GM23338 (cell line): ENCODE measurements at regions not wholly inside any gene's neighbourhood (a gene's known extent, or its start where the extent isn't known, plus 50 kb on each side); places are given as distances from the start of the nearest gene placed in this dataset.

Experiments
- ATAC-seq: fragments of 200-7000 bp; cut with Tn5 transposase; 3 replicates; pipeline ENCODE4 v1.9.1; 2020
- DNase-seq: peaks from one replicate; pipeline ENCODE4 v3.0.0-alpha.2; 2015; ENCODE audit warnings: low spot score
- H2AFZ ChIP-seq: fragments of 200-600 bp; sonication (generic); 2 replicates; pipeline ENCODE4 v1.8.0; 2016; ENCODE audit warnings: antibody characterized with exemption, mild to moderate bottlenecking, moderate library complexity
- H3F3A ChIP-seq: fragments of 200-600 bp; sonication (generic); replicated peaks from 2 replicates; pipeline ENCODE4 v1.8.0; 2017; ENCODE audit warnings: antibody characterized with exemption, mixed run types, low read depth
- H3K27ac ChIP-seq: fragments of 200-600 bp; sonication (generic); 2 replicates; pipeline ENCODE4 v1.6.1; 2016; ENCODE audit warnings: low read depth
- H3K27me3 ChIP-seq: fragments of 200-600 bp; sonication (generic); 2 replicates; pipeline ENCODE4 v1.8.0; 2016; ENCODE audit warnings: mild to moderate bottlenecking, mixed run types, moderate library complexity; ENCODE audit not compliant: insufficient read depth
- H3K36me3 ChIP-seq: fragments of 200-600 bp; sonication (generic); 2 replicates; pipeline ENCODE4 v1.8.0; 2016; ENCODE audit warnings: mild to moderate bottlenecking; ENCODE audit not compliant: insufficient read depth
- H3K4me1 ChIP-seq: fragments of 200-600 bp; sonication (generic); 2 replicates; pipeline ENCODE4 v1.8.0; 2016; ENCODE audit warnings: mild to moderate bottlenecking, moderate library complexity; ENCODE audit not compliant: insufficient read depth
- H3K4me2 ChIP-seq: fragments of 200-600 bp; sonication (generic); 2 replicates; pipeline ENCODE4 v1.7.1; 2017; ENCODE audit warnings: mixed run types
- H3K4me3 ChIP-seq: fragments of 200-600 bp; sonication (generic); 2 replicates; pipeline ENCODE4 v1.6.1; 2016; ENCODE audit warnings: mixed run types
- H3K79me2 ChIP-seq: fragments of 200-600 bp; sonication (generic); replicated peaks from 2 replicates; pipeline ENCODE4 v1.8.0; 2017; ENCODE audit warnings: mild to moderate bottlenecking; ENCODE audit not compliant: insufficient read depth
- H3K9me2 ChIP-seq: fragments of 200-600 bp; sonication (generic); 2 replicates; pipeline ENCODE4 v1.8.0; 2017; ENCODE audit not compliant: insufficient read depth
- H4K20me1 ChIP-seq: fragments of 200-600 bp; sonication (generic); replicated peaks from 2 replicates; pipeline ENCODE4 v1.8.0; 2017; ENCODE audit warnings: mild to moderate bottlenecking; ENCODE audit not compliant: insufficient read depth
- H3K27ac Mint-ChIP-seq: 2 replicates; pipeline ENCODE4 v1.8.0; 2020; ENCODE audit warnings: inconsistent platforms, mild to moderate bottlenecking, moderate library complexity, mixed read lengths
- H3K27me3 Mint-ChIP-seq: 3 replicates; pipeline ENCODE4 v1.8.0; 2022; ENCODE audit warnings: low read depth, mild to moderate bottlenecking, moderate library complexity, mixed read lengths, inconsistent platforms; ENCODE audit not compliant: insufficient read depth, poor library complexity
- H3K36me3 Mint-ChIP-seq: 3 replicates; pipeline ENCODE4 v1.8.0; 2021; ENCODE audit warnings: low read depth, mild to moderate bottlenecking, inconsistent platforms, moderate library complexity, mixed read lengths
- H3K4me1 Mint-ChIP-seq: 3 replicates; pipeline ENCODE4 v1.8.0; 2020; ENCODE audit warnings: mild to moderate bottlenecking, inconsistent platforms, mixed read lengths
- H3K4me3 Mint-ChIP-seq: 3 replicates; pipeline ENCODE4 v1.8.0; 2021; ENCODE audit warnings: moderate library complexity, mild to moderate bottlenecking, inconsistent platforms, mixed read lengths
- H3K9me3 Mint-ChIP-seq: 3 replicates; pipeline ENCODE4 v1.8.0; 2020; ENCODE audit warnings: moderate library complexity, mild to moderate bottlenecking, inconsistent platforms, mixed read lengths
- CREB1 ChIP-seq: fragments of 250-450 bp; sonication (Bioruptor Pico); IDR thresholded peaks from 2 replicates; pipeline ENCODE4 v1.5.0; 2020; ENCODE audit warnings: low read depth, mild to moderate bottlenecking, moderate library complexity
- CTCF ChIP-seq, 2 experiments: fragments of 200-600 bp in 1 of 2; sonication (generic) in 1 of 2; conservative IDR thresholded peaks; 2 replicates each; pipeline versions ENCODE4 v1.5.1 to v1.6.1; 2016 to 2017; ENCODE audit warnings: antibody characterized with exemption in 2 of 2, low read depth in 2 of 2, mild to moderate bottlenecking in 2 of 2, moderate library complexity in 1 of 2
- ETS1 ChIP-seq: IDR thresholded peaks from 2 replicates; pipeline ENCODE4 v1.6.1; 2016; ENCODE audit warnings: antibody characterized with exemption
- EZH2 ChIP-seq: fragments of 200-600 bp; sonication (generic); IDR thresholded peaks from one replicate; pipeline ENCODE4 v1.8.0; 2017; ENCODE audit warnings: antibody characterized with exemption, mild to moderate bottlenecking, low read depth; ENCODE audit not compliant: unreplicated experiment
- EZH2phosphoT487 ChIP-seq: fragments of 200-600 bp; sonication (generic); IDR thresholded peaks from one replicate; pipeline ENCODE4 v1.8.1; 2018; ENCODE audit warnings: antibody characterized with exemption; ENCODE audit not compliant: unreplicated experiment
- JUNB ChIP-seq: IDR thresholded peaks from one replicate; pipeline ENCODE4 v1.6.1; 2016; ENCODE audit warnings: antibody characterized with exemption; ENCODE audit not compliant: unreplicated experiment
- NANOG ChIP-seq: IDR thresholded peaks from 2 replicates; pipeline ENCODE4 v1.6.1; 2016; ENCODE audit warnings: antibody characterized with exemption, borderline replicate concordance
- POLR2AphosphoS5 ChIP-seq: IDR thresholded peaks from 2 replicates; pipeline ENCODE4 v1.6.1; 2016; ENCODE audit warnings: antibody characterized with exemption, low read depth
- REST ChIP-seq: IDR thresholded peaks from one replicate; pipeline ENCODE4 v1.6.1; 2018; ENCODE audit warnings: antibody characterized with exemption; ENCODE audit not compliant: unreplicated experiment
- STAT1 ChIP-seq: IDR thresholded peaks from one replicate; pipeline ENCODE4 v1.6.1; 2016; ENCODE audit warnings: antibody characterized with exemption; ENCODE audit not compliant: unreplicated experiment
- ZNF331 ChIP-seq: fragments of 250-450 bp; sonication (Bioruptor Pico); IDR thresholded peaks from 2 replicates; pipeline ENCODE4 v1.5.0; 2020; ENCODE audit warnings: low read depth, mild to moderate bottlenecking, moderate library complexity
- ZNF462 ChIP-seq: fragments of 250-450 bp; sonication (Bioruptor Pico); IDR thresholded peaks from 2 replicates; pipeline ENCODE4 v1.5.0; 2020; ENCODE audit warnings: mild to moderate bottlenecking, moderate library complexity

- no peak for TF ChIP-seq ZNF331 (CRISPR knock-in tag)
- no peak for TF ChIP-seq EZH2phosphoT487
- no peak for TF ChIP-seq CTCF (conservative IDR thresholded peaks at IDR 0.05; ENCODE audit: low read depth in 2 of 2)
- TF ChIP-seq POLR2AphosphoS5, result no peak
- TF ChIP-seq EZH2, result no peak
- TF ChIP-seq STAT1, result no peak
- TF ChIP-seq CREB1 (CRISPR knock-in tag), result no peak
- TF ChIP-seq ETS1, result no peak
- TF ChIP-seq NANOG, result no peak
Measured at GRCh38 chr1:216907100-216907499, 183.9 kb upstream of the ESRRG start (continued).

- Histone ChIP-seq H3F3A (no peaks in the 10 kb centered on the region), H3K79me2 (no peaks in the 10 kb centered on the region), H3K4me1 (no peaks in the 10 kb centered on the region), H2AFZ (no peak overlapping the region), H4K20me1 (no peaks in the 10 kb centered on the region), H3K4me3 (no peak overlapping the region), H3K9me2 (no peaks in the 10 kb centered on the region), H3K27me3 (no peaks in the 10 kb centered on the region), H3K4me2 (no peak overlapping the region), H3K27ac (no peak overlapping the region), H3K36me3 (no peaks in the 10 kb centered on the region)
- ATAC-seq (no peak), DNase-seq (no peak)
- H3K9me3 Mint-ChIP-seq, result no peaks in the 10 kb centered on the region
- H3K4me3 Mint-ChIP-seq, result no peak overlapping the region
- peaks cover 13% of the 10 kb centered on the region for H3K4me1 Mint-ChIP-seq
- peaks cover 2% of the 10 kb centered on the region for H3K27me3 Mint-ChIP-seq
- H3K27ac Mint-ChIP-seq, result no peak overlapping the region
- H3K36me3 Mint-ChIP-seq, result no peaks in the 10 kb centered on the region
- TF ChIP-seq REST (no peak), CREB1 (CRISPR knock-in tag) (no peak), ETS1 (no peak), NANOG (no peak), JUNB (no peak), ZNF462 (CRISPR knock-in tag) (no peak), EZH2 (no peak)
Measured at GRCh38 chr1:216905781-216906180, 182.6 kb upstream of the ESRRG start.
